ENCODE measurements at regions not wholly inside any gene's neighbourhood (a gene's known extent, or its start where the extent isn't known, plus 50 kb on each side); places are given as distances from the start of the nearest gene placed in this dataset.

DNA sequence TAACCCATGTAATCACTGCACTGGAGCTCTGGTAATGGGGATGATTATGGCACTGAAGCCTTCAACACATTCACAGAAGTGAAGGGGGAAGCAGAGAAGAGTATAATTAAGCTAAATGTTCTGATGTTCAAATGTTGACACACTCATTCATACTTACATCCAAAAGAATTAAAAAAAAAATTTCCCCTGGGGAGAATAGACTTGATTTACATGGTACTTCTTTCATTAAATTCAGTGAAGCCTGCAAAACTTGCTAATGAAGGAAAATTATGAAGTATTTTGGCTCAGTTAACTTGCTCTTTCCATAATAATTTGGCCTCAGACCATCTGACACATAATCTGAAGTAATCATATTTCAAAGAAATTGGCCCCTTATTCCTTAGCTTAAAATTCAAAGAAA lies 428.8 kb downstream of the SH3GL2 start:
- Histone ChIP-seq H3K27ac (replicated peaks in 1 of 4) (no peak overlapping the region), H3K4me1 (peaks cover 0 to 53% (median 26%) of the 10 kb centered on the region in 4 donors), H3K4me3 (no peak overlapping the region), H3K27me3 (no peaks in the 10 kb centered on the region), H3K9me3 (no peaks in the 10 kb centered on the region), H3K36me3 (no peaks in the 10 kb centered on the region)
- no peak for TF ChIP-seq EP300 (IDR thresholded peaks at IDR 0.05)
- no peak for TF ChIP-seq POLR2A (IDR thresholded peaks at IDR 0.05; ENCODE audit: low read depth)
- TF ChIP-seq POLR2AphosphoS5 (IDR thresholded peaks at IDR 0.05) = no peak
- TF ChIP-seq, protein P1, sequence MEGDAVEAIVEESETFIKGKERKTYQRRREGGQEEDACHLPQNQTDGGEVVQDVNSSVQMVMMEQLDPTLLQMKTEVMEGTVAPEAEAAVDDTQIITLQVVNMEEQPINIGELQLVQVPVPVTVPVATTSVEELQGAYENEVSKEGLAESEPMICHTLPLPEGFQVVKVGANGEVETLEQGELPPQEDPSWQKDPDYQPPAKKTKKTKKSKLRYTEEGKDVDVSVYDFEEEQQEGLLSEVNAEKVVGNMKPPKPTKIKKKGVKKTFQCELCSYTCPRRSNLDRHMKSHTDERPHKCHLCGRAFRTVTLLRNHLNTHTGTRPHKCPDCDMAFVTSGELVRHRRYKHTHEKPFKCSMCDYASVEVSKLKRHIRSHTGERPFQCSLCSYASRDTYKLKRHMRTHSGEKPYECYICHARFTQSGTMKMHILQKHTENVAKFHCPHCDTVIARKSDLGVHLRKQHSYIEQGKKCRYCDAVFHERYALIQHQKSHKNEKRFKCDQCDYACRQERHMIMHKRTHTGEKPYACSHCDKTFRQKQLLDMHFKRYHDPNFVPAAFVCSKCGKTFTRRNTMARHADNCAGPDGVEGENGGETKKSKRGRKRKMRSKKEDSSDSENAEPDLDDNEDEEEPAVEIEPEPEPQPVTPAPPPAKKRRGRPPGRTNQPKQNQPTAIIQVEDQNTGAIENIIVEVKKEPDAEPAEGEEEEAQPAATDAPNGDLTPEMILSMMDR (IDR thresholded peaks at IDR 0.05) = no peak
- no peak for DNase-seq (ENCODE audit: extremely low spot score)
- intact Hi-C loops (cut with DNase I) = no loop called here

DNA sequence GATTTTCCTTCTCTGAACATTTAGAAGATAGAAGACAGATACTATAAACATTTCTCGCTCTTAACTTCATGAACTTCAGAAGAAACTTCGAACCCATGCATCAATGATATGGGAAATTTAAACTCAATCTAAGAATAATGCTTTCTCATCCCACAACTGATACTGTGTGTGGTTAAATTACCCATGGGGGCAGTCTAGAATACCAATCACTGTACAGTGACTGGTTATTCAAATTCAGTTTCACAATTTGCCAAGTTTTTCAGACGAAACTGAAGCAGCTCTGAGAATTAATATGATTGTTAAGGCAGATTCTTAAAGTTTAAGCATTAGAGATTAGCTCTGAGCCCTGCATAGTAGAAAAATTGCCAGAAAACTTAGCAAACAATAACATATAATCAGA lies 431.0 kb downstream of the SH3GL2 start:
- no peak overlapping the region for H3K4me3 ChIP-seq

DNA sequence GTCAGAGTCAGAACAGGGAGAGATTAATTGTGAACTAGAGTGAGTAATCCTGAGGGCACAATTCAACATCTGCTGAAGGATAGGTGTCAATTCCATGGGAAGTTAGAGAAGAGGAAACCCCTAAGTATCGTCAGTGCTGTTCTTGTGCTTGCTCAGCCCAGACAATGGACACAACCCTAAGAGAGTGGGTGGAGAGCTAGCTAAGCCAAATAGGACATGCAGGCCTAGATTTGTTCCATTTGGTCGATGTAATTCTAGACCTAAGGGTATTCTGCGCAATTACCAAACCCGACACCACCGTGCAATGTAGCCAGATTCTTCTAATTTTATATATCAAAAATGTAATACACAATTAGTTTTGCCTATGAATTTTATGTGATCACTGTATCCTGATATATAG lies 431.6 kb downstream of the SH3GL2 start:
- Histone ChIP-seq H3K27ac (replicated peaks in 1 of 4) (no peak overlapping the region), H3K4me1 (peaks cover 0 to 61% (median 33%) of the 10 kb centered on the region in 4 donors), H3K9me3 (no peaks in the 10 kb centered on the region), H3K27me3 (no peaks in the 10 kb centered on the region), H3K4me3 (no peak overlapping the region), H3K36me3 (no peaks in the 10 kb centered on the region)
- intact Hi-C loops (cut with DNase I) = no loop called here
- TF ChIP-seq POLR2A (IDR thresholded peaks at IDR 0.05; ENCODE audit: low read depth) = no peak
- TF ChIP-seq, protein P1 (IDR thresholded peaks at IDR 0.05) = no peak
- 71% methylated on average over 5 of the region's 5 CpGs for WGBS
- no peak for DNase-seq (ENCODE audit: extremely low spot score)

More for the DNA sequence above, 431.0 kb downstream of the SH3GL2 start:
- H3K27ac ChIP-seq (replicated peaks in 1 of 4) = no peak overlapping the region
- TF ChIP-seq POLR2A (IDR thresholded peaks at IDR 0.05; ENCODE audit: low read depth) (no peak), EP300 (IDR thresholded peaks at IDR 0.05) (no peak), POLR2AphosphoS5 (IDR thresholded peaks at IDR 0.05) (no peak)
- TF ChIP-seq, protein P1 (IDR thresholded peaks at IDR 0.05) = no peak
- no peaks in the 10 kb centered on the region for H3K9me3 ChIP-seq
- H3K4me1 ChIP-seq = peaks cover 0 to 61% (median 33%) of the 10 kb centered on the region in 4 donors
- intact Hi-C loops (cut with DNase I) = no loop called here
- no peaks in the 10 kb centered on the region for H3K27me3 ChIP-seq
- whole genome bisulfite sequencing = 74% methylated on average over 3 of the region's 3 CpGs
- DNase-seq (ENCODE audit: extremely low spot score) = no peak
- no peaks in the 10 kb centered on the region for H3K36me3 ChIP-seq

DNA sequence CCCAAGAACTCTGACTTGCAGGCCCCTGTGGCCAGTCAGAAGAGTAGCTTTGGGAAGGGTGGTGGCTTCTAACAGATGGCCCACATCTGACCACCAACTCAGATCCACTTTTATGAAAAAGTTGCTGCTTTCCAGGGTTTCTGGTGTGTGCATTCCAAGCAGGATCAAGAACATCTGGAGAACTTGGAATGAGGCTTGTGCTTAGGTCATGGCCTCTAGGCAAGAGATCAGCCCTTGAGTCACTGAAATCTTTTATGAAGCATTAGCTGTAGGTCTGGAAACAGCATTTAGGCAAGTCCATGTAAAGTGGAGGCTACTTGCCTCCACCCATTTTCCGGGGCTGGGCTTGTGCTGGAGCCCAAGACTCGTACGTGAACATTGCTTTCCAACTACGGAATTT lies 433.3 kb downstream of the SH3GL2 start:
- DNase-seq (ENCODE audit: extremely low spot score) = no peak
- no peak overlapping the region for H3K4me3 ChIP-seq
- no peaks in the 10 kb centered on the region for H3K9me3 ChIP-seq
- WGBS = 83% methylated on average over 4 of the region's 4 CpGs
- H3K27ac ChIP-seq (replicated peaks in 1 of 4) = no peak overlapping the region
- TF ChIP-seq POLR2A (IDR thresholded peaks at IDR 0.05; ENCODE audit: low read depth) (no peak), EP300 (IDR thresholded peaks at IDR 0.05) (no peak), POLR2AphosphoS5 (IDR thresholded peaks at IDR 0.05) (no peak)
- TF ChIP-seq, protein P1 (IDR thresholded peaks at IDR 0.05) = no peak
- peaks cover 0 to 49% (median 25%) of the 10 kb centered on the region in 4 donors for H3K4me1 ChIP-seq
- no peaks in the 10 kb centered on the region for H3K36me3 ChIP-seq
- no peaks in the 10 kb centered on the region for H3K27me3 ChIP-seq
- intact Hi-C loops (cut with DNase I) = no loop called here

DNA sequence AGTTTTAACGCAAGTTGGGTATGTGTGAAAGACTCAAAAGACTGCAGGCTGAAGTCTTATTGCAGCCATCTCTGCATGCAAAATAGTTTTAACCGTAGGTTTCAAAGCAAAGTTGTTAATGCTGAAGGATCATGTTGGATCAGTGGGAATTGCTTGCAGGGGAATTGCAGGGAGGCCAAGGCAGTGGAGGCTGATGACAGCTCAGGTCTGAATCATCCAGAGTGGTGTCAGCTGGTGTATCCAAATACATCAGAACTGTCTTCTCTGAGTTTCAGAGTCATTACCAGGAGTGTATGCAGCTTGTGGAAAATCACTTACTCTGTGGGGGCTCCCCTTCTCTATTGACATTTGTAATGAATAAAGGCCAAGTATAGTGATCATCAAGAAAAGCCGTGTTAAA lies 435.7 kb downstream of the SH3GL2 start:
- TF ChIP-seq POLR2AphosphoS5 (IDR thresholded peaks at IDR 0.05) (no peak), EP300 (IDR thresholded peaks at IDR 0.05) (no peak), POLR2A (IDR thresholded peaks at IDR 0.05; ENCODE audit: low read depth) (no peak)
- TF ChIP-seq, protein P1 (IDR thresholded peaks at IDR 0.05) = no peak
- WGBS = 62% methylated on average over 3 of the region's 3 CpGs

More for the DNA sequence above, 435.7 kb downstream of the SH3GL2 start:
- peaks cover 0 to 5% (median 0%) of the 10 kb centered on the region in 4 donors for H3K9me3 ChIP-seq
- intact Hi-C loops (cut with DNase I) = no loop called here
- no peak overlapping the region for H3K4me3 ChIP-seq
- no peaks in the 10 kb centered on the region for H3K27me3 ChIP-seq
- H3K4me1 ChIP-seq = peaks cover 0 to 35% (median 22%) of the 10 kb centered on the region in 4 donors
- H3K36me3 ChIP-seq = no peaks in the 10 kb centered on the region
- no peak overlapping the region for H3K27ac ChIP-seq (replicated peaks in 1 of 4)
- no peak for DNase-seq (ENCODE audit: extremely low spot score)
